ENCODE measurements at regions not wholly inside any gene's neighbourhood (a gene's known extent, or its start where the extent isn't known, plus 50 kb on each side); places are given as distances from the start of the nearest gene placed in this dataset.

- 41% methylated on average over 6 of the region's 6 CpGs for WGBS (ENCODE audit: insufficient coverage, insufficient replicate concordance, low lambda C conversion rate, missing lambda C conversion rate)
- Histone ChIP-seq H3K4me1 (ENCODE audit: control insufficient read depth, insufficient read depth, low read length) (no peaks in the 10 kb centered on the region), H3K27ac (ENCODE audit: control insufficient read depth, insufficient read depth) (no peak overlapping the region), H4K20me1 (ENCODE audit: control insufficient read depth, insufficient read depth) (no peaks in the 10 kb centered on the region), H3K27me3 (replicated peaks in 1 of 2; ENCODE audit: control insufficient read depth in 2 of 2, insufficient read depth in 2 of 2, low read length in 1 of 2) (no peaks in the 10 kb centered on the region), H3K9ac (ENCODE audit: control insufficient read depth, insufficient read depth, low read length) (no peak overlapping the region), H3K4me3 (no peak overlapping the region), H3K36me3 (ENCODE audit: control insufficient read depth in 2 of 2, insufficient read depth in 2 of 2, low read length in 1 of 2) (no peaks in the 10 kb centered on the region), H3K79me2 (ENCODE audit: control insufficient read depth, insufficient read depth, low read length) (no peaks in the 10 kb centered on the region), H3K4me2 (ENCODE audit: control insufficient read depth, insufficient read depth) (no peak overlapping the region), H2AFZ (ENCODE audit: control insufficient read depth, low read depth, low read length) (no peak overlapping the region), H3K9me3 (replicated peaks; ENCODE audit: control insufficient read depth, insufficient read depth, low read length) (no peaks in the 10 kb centered on the region; the same call in 2 of the 3 replicates)
- ATAC-seq, result no peak
- ChIA-PET CTCF (no interaction called here), SMC1A (ENCODE audit: uncharacterized antibody, unreplicated experiment) (no interaction called here), RAD21 (ENCODE audit: unreplicated experiment) (no interaction called here), POLR2A (no interaction called here)
- intact Hi-C loops (cut with micrococcal nuclease; ENCODE audit: unreplicated experiment), result no loop called here
- no peak for FAIRE-seq
- in situ Hi-C loops (cut with MboI), result no loop called here
- DNase-seq (ENCODE audit: low read depth, low spot score), result no peak
- BruUV-seq (replicated peaks), result no TSS peak
- TF ChIP-seq NFYA (IDR thresholded peaks at IDR 0.05; ENCODE audit: borderline replicate concordance, low read depth, low read length) (no peak), CTCF (IDR thresholded peaks at IDR 0.05 in 2 of 3, conservative IDR thresholded peaks at IDR 0.05 in 1 of 3; ENCODE audit: control insufficient read depth in 2 of 3, extremely low read depth in 1 of 3, insufficient read depth in 1 of 3, low read depth in 3 of 3, low read length in 3 of 3) (no peak), KLF5 (IDR thresholded peaks at IDR 0.05; ENCODE audit: partially characterized antibody) (no peak), RAD51 (IDR thresholded peaks at IDR 0.05) (no peak), PKNOX1 (IDR thresholded peaks at IDR 0.05) (no peak), SMAD5 (IDR thresholded peaks at IDR 0.05; ENCODE audit: low read depth) (no peak), HDAC6 (IDR thresholded peaks at IDR 0.05; ENCODE audit: unreplicated experiment) (no peak), POLR2AphosphoS5 (IDR thresholded peaks at IDR 0.05; ENCODE audit: low read length) (no peak), RUNX3 (IDR thresholded peaks at IDR 0.05; ENCODE audit: low read length) (no peak), JUND (IDR thresholded peaks at IDR 0.05; ENCODE audit: low read depth, low read length) (no peak), PRDM15 (CRISPR knock-in tag; IDR thresholded peaks at IDR 0.05) (no peak), ZNF217 (IDR thresholded peaks at IDR 0.05) (no peak), ATF3 (IDR thresholded peaks at IDR 0.05; ENCODE audit: borderline replicate concordance, extremely low read depth, low read depth, low read length) (no peak)
Measured at GRCh38 chr12:127327986-127328385, 939.0 kb upstream of the TMEM132C start.
